Fibroblast of the aortic adventitia (primary cell): ENCODE measurements at regions not wholly inside any gene's neighbourhood (a gene's known extent, or its start where the extent isn't known, plus 50 kb on each side); places are given as distances from the start of the nearest gene placed in this dataset.

ENCODE experiments used
- DNase-seq: peaks from one replicate; pipeline ENCODE4 v3.0.0-alpha.2; 2010; ENCODE audit warnings: low read depth
- H3K4me3 ChIP-seq: 2 replicates; pipeline ENCODE4 v1.5.1; 2011; ENCODE audit warnings: low read depth, mild to moderate bottlenecking, control low read depth, low read length, moderate library complexity
- TF ChIP-seq, protein P1 (sequence below): IDR thresholded peaks from 2 replicates; pipeline ENCODE4 v1.5.1; 2011; ENCODE audit warnings: mild to moderate bottlenecking, low read length, control low read depth, inconsistent platforms; ENCODE audit not compliant: insufficient read depth

DNA sequence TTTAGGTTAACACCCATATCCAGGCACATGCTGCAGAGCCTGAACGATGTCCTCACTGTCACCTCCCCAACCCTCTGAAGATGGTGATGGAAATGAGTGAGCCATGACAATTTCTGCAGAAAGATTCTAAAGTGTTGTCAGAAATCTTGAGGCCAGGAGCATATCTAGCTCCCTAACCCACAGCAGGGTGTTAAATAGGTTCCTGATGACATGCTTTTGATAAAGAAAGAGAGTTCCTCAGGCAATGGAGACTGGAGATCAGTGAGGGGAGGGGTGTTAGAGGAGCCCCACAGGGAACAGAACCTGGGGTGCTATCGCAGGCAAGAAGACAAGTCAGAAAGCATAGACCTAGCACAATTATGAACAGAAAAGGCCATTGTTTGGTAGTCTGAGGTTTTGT, 95.7 kb downstream of the ENC1 start:
- TF ChIP-seq, protein P1, sequence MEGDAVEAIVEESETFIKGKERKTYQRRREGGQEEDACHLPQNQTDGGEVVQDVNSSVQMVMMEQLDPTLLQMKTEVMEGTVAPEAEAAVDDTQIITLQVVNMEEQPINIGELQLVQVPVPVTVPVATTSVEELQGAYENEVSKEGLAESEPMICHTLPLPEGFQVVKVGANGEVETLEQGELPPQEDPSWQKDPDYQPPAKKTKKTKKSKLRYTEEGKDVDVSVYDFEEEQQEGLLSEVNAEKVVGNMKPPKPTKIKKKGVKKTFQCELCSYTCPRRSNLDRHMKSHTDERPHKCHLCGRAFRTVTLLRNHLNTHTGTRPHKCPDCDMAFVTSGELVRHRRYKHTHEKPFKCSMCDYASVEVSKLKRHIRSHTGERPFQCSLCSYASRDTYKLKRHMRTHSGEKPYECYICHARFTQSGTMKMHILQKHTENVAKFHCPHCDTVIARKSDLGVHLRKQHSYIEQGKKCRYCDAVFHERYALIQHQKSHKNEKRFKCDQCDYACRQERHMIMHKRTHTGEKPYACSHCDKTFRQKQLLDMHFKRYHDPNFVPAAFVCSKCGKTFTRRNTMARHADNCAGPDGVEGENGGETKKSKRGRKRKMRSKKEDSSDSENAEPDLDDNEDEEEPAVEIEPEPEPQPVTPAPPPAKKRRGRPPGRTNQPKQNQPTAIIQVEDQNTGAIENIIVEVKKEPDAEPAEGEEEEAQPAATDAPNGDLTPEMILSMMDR: no peak
- DNase-seq: no peak
- H3K4me3 ChIP-seq: no peak overlapping the region

DNA sequence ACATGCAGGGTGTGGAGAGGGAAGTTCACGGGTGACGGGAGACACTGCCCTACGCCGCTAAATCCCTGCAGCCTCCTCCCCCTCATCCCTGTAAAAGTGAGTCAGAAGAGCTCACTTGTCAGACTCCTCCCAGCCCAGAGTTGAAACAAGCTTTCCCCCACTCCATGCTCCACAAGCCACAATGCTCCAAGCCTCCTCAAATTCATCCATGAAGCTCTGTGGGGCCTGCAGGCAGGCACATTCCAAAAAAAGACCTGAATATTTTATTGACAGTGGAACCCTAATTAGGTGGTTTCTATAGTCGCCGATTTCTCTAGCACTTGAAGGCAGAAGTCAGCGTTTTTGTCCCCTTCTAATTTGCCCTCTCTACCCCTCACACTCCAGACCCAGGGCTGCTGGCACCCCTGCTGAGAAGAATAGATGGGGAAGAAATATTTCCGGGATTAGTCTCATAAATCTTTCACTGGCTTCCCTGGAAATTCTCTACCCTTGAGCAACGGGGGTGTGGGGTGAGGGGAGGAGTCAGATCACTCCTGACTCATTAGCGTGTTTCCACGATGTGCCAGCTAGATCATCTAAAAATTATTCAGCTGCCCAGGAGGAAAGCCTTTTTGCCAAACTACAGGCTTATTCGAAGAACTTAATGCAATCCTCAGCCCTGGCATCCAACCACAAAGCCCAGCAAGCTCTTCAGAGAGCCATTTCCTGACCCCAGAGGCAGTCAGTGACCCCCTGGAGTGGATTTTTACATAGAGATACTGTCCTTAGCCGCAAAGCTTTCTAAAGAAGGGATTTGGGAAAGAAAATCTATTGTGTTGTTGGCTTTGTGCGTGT, 97.1 kb downstream of the ENC1 start:
- H3K4me3 ChIP-seq: no peak overlapping the region
- TF ChIP-seq, protein P1: no peak
- DNase-seq: peak; percentile 91

DNA sequence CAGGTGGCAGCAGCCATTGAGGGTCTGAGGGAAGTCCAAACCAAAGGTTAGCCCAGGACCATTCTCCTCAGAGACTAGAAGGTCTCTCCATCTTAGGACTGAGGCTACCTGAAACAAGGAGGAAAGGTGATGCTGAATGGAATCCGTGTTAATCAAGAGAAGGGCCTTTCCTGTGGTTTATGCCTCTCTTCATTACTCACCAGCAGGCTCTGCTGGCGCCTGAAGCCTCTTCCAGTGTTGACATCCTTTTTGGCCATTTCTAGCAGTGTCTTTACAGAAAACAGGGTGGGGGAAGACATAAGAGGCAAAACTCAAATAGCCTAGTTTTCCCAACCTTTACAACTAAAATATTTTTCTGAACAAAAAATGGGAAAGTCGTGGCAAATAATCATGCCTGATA, 98.0 kb downstream of the ENC1 start:
- H3K4me3 ChIP-seq: no peak overlapping the region
- no peak for DNase-seq
- TF ChIP-seq, protein P1: no peak

GRCh38 chr5:74541381-74541781, 99.1 kb downstream of the ENC1 start:
- TF ChIP-seq, protein P1: no peak
- DNase-seq: no peak
- no peak overlapping the region for H3K4me3 ChIP-seq

DNA sequence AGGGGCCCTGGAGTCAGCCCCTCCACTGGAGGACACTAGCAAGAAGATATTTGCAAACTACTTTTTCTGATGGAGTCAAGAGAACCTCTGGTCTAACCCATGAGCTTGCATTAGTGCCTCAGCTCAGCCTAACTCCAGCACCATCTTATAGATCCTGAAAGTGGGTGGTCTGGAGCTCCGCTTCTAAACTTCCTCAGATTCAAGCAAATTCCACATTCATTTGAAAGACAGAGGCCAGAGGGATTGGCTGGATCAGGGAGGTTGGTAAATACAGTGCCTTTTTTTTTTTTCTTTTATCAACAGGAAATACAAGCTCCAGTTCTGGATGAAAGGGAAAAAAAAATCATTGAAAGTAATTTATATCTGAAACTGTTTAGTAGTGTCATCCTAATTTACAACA, 99.9 kb downstream of the ENC1 start:
- TF ChIP-seq, protein P1: no peak
- no peak for DNase-seq
- no peak overlapping the region for H3K4me3 ChIP-seq

DNA sequence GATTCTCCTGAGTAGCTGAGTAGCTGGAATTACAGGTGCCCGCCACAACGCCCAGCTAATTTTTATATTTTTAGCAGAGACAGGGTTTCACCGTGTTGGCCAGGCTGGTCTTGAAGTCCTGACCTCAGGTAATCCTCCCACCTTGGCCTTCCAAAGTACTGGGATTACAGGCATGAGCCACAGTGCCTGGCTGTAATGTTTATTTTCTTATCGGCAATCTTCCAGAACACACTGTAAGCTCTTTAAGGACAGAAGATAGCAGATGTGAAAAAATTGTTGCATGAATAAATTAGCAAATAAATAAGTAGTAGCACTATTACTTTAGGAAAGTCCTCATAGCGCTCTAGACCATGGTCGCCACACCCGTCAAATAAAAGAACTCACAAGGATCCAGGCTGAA, 100.5 kb downstream of the ENC1 start:
- TF ChIP-seq, protein P1: no peak
- no peak overlapping the region for H3K4me3 ChIP-seq
- DNase-seq: no peak

- H3K4me3 ChIP-seq: no peak overlapping the region
- DNase-seq: peak; percentile 89
- TF ChIP-seq, protein P1: no peak
Measured at GRCh38 chr5:74538206-74538661, 102.3 kb downstream of the ENC1 start.
